Breast epithelium (tissue), 4 donors: ENCODE measurements at regions not wholly inside any gene's neighbourhood (a gene's known extent, or its start where the extent isn't known, plus 50 kb on each side); places are given as distances from the start of the nearest gene placed in this dataset.
"Not testable (repeated sequence)": the region's sequence is repeated elsewhere in the genome, so short reads cannot be mapped to it uniquely, and the experiment has no call there.

ENCODE experiments used
- DNase-seq, 2 donors: peaks; one replicate each; pipeline ENCODE4 v3.0.0-alpha.2; 2019; ENCODE audit warnings: low spot score in 2 of 2
- H3K27ac ChIP-seq, 2 donors: fragments of 200-600 bp; sonication (generic) in 1 of 2; one replicate each; pipeline ENCODE4 v1.5.1; 2016 to 2019; ENCODE audit warnings: mild to moderate bottlenecking in 1 of 2
- H3K27me3 ChIP-seq, 2 donors: fragments of 200-600 bp; sonication (generic) in 1 of 2; one replicate each; pipeline versions ENCODE4 v1.5.1 to v1.6.0; 2017 to 2019; ENCODE audit warnings: control low read depth in 1 of 2, mild to moderate bottlenecking in 1 of 2
- H3K36me3 ChIP-seq: fragments of 200-600 bp; one replicate; pipeline ENCODE4 v1.5.1; 2019
- H3K4me1 ChIP-seq, 2 donors: fragments of 200-600 bp; sonication (generic); one replicate each; pipeline ENCODE4 v1.5.1; 2016 to 2019; ENCODE audit warnings: control low read depth in 1 of 2
- H3K4me3 ChIP-seq, 3 donors: fragments of 200-600 bp; sonication (generic); 1 replicate in 2 of 3; 2 replicates in 1 of 3; pipeline ENCODE4 v1.5.1; 2016 to 2019; ENCODE audit warnings: mild to moderate bottlenecking in 3 of 3, moderate library complexity in 2 of 3
- H3K9me3 ChIP-seq, 2 donors: fragments of 200-600 bp; sonication (generic) in 1 of 2; one replicate each; pipeline ENCODE4 v1.5.1; 2016 to 2019; ENCODE audit warnings: control low read depth in 1 of 2
- POLR2A ChIP-seq: fragments of 450-650 bp; IDR thresholded peaks from one replicate; pipeline ENCODE4 v1.6.1; 2016; ENCODE audit warnings: antibody characterized with exemption, mild to moderate bottlenecking, moderate library complexity
- POLR2AphosphoS5 ChIP-seq, 3 donors: sonication (generic); formaldehyde crosslinking; IDR thresholded peaks; one replicate each; pipeline ENCODE4 v1.6.1; 2017; ENCODE audit warnings: antibody characterized with exemption in 3 of 3
- intact Hi-C: fragments of 100-400 bp; cut with DNase I; formaldehyde crosslinking; loops from one replicate; pipeline ENCODE4 v1.15.1; 2023; ENCODE audit warnings: low total_unique reads
- TF ChIP-seq, protein P1 (sequence below), 3 donors: fragments of 450-650 bp; IDR thresholded peaks; one replicate each; pipeline ENCODE4 v1.5.1; 2016 to 2017; ENCODE audit warnings: antibody characterized with exemption in 3 of 3, mild to moderate bottlenecking in 3 of 3, moderate library complexity in 3 of 3

DNA sequence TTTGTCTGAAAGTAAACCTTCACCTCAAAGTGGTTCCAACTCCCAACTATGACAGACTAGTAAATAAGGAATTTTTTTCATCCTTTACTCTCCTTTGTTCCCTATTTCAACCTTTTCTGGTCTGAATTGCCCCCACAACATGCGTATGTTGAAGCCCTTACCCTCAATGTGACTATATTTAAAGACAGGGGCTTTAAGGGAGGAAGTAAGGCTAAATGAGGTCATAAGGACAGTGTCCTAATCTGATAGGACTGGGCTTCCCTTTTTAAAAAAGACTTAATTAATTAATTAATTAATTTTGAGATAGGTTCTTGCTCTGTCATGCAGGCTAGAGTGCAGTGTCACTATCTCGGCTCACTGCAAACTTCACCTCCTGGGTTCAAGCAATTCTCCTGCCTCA, 86.3 kb downstream of the VCPKMT start:
- Histone ChIP-seq H3K27ac (no peak overlapping the region), H3K4me3 (no peak overlapping the region), H3K4me1 (no peaks in the 10 kb centered on the region), H3K9me3 (peaks cover 5 to 7% of the 10 kb centered on the region in 2 donors), H3K36me3 (no peaks in the 10 kb centered on the region), H3K27me3 (no peaks in the 10 kb centered on the region)
- intact Hi-C loops: no loop called here
- TF ChIP-seq POLR2A (no peak), POLR2AphosphoS5 (IDR thresholded peaks at IDR 0.05) (no peak)
- TF ChIP-seq, protein P1, sequence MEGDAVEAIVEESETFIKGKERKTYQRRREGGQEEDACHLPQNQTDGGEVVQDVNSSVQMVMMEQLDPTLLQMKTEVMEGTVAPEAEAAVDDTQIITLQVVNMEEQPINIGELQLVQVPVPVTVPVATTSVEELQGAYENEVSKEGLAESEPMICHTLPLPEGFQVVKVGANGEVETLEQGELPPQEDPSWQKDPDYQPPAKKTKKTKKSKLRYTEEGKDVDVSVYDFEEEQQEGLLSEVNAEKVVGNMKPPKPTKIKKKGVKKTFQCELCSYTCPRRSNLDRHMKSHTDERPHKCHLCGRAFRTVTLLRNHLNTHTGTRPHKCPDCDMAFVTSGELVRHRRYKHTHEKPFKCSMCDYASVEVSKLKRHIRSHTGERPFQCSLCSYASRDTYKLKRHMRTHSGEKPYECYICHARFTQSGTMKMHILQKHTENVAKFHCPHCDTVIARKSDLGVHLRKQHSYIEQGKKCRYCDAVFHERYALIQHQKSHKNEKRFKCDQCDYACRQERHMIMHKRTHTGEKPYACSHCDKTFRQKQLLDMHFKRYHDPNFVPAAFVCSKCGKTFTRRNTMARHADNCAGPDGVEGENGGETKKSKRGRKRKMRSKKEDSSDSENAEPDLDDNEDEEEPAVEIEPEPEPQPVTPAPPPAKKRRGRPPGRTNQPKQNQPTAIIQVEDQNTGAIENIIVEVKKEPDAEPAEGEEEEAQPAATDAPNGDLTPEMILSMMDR (IDR thresholded peaks at IDR 0.05): no peak
- DNase-seq: no peak

GRCh38 chr14:50030911-50031310, 85.5 kb downstream of the VCPKMT start:
- H3K4me1 ChIP-seq, H3K36me3 ChIP-seq, intact Hi-C loops, H3K9me3 ChIP-seq, H3K4me3 ChIP-seq, H3K27me3 ChIP-seq, DNase-seq: not testable (repeated sequence)
- H3K27ac ChIP-seq: peak overlapping the region; percentile 50 to 81

- peaks cover 10% of the 10 kb centered on the region in 2 donors for H3K4me1 ChIP-seq
- H3K27me3 ChIP-seq: no peaks in the 10 kb centered on the region
- DNase-seq: no peak
- TF ChIP-seq POLR2AphosphoS5 (IDR thresholded peaks at IDR 0.05) (no peak), POLR2A (no peak)
- TF ChIP-seq, protein P1 (IDR thresholded peaks at IDR 0.05): no peak
- H3K27ac ChIP-seq: peak overlapping the region; percentile 50 to 81
- H3K9me3 ChIP-seq: no peaks in the 10 kb centered on the region
- H3K36me3 ChIP-seq: no peaks in the 10 kb centered on the region
- no peak overlapping the region for H3K4me3 ChIP-seq
- intact Hi-C loops: no loop called here
These were observed 84.6 kb downstream of the VCPKMT start for GRCh38 chr14:50031602-50032313.

DNA sequence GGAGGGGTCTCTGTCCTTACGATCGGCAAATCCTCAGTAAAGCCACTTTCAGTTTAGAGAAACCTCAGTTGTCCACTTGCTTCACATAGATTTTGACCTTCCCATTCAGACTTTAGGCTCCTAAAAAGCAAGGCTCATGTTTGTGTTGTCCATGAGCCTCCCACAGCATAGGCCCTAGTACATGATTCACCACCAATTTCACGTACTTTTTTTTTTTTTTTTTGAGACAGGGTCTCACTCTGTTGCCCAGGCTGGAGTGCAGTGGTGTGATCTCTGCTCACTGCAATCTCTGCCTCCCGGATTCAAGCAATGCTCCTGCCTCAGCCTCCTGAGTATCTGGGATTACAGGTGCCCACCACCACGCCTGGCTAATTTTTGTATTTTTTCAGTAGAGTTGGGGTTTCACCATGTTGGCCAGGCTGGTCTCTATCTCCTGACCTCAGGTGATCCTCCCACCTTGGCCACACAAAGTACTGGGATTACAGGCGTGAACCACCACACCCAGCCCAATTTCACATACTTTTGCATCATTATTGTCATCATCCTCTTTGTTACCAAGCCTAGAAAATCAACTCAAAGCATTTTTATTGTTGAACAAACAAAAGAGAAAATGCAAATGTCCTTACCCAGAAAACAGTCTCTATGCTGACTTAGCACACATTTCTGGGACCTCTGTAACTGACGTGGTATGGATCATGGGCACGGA, 83.8 kb downstream of the VCPKMT start:
- intact Hi-C loops, H3K4me3 ChIP-seq, H3K36me3 ChIP-seq, H3K9me3 ChIP-seq, DNase-seq, H3K27me3 ChIP-seq: not testable (repeated sequence)
- Histone ChIP-seq H3K4me1 (peaks cover 10 to 12% of the 10 kb centered on the region in 2 donors), H3K27ac (peak overlapping the region; percentile 50 to 81)

GRCh38 chr14:50035214-50035613, 81.2 kb downstream of the VCPKMT start:
- intact Hi-C loops: no loop called here
- Histone ChIP-seq H3K4me1 (peaks cover 10 to 20% of the 10 kb centered on the region in 2 donors), H3K27me3 (no peaks in the 10 kb centered on the region), H3K36me3 (no peaks in the 10 kb centered on the region), H3K4me3 (no peak overlapping the region), H3K9me3 (no peaks in the 10 kb centered on the region), H3K27ac (peak overlapping the region; percentile 55 to 87)
- peak in 1 of 2 donors; percentile 90 for DNase-seq
- peak in 2 of 3 donors; percentile 27 to 40 for TF ChIP-seq POLR2AphosphoS5 (IDR thresholded peaks at IDR 0.05)
- TF ChIP-seq, protein P1 (IDR thresholded peaks at IDR 0.05): no peak

- no peaks in the 10 kb centered on the region for H3K27me3 ChIP-seq
- H3K9me3 ChIP-seq: no peaks in the 10 kb centered on the region
- peak in 1 of 2 donors; percentile 42 for DNase-seq
- intact Hi-C loops: no loop called here
- H3K4me3 ChIP-seq: peak overlapping the region in 1 of 3 donors; percentile 3
- H3K36me3 ChIP-seq: no peaks in the 10 kb centered on the region
- peak overlapping the region; percentile 87 to 88 for H3K27ac ChIP-seq
- peaks cover 10 to 30% of the 10 kb centered on the region in 2 donors for H3K4me1 ChIP-seq
- peak in 1 of 3 donors; percentile 55 for TF ChIP-seq POLR2AphosphoS5 (IDR thresholded peaks at IDR 0.05)
- TF ChIP-seq, protein P1 (IDR thresholded peaks at IDR 0.05): no peak
- TF ChIP-seq POLR2A: no peak
These were observed 80.2 kb downstream of the VCPKMT start for GRCh38 chr14:50036211-50036610.
